Fibroblast of upper back skin (primary cell): ENCODE measurements at regions not wholly inside any gene's neighbourhood (a gene's known extent, or its start where the extent isn't known, plus 50 kb on each side); places are given as distances from the start of the nearest gene placed in this dataset.
"Not testable (repeated sequence)": the region's sequence is repeated elsewhere in the genome, so short reads cannot be mapped to it uniquely, and the experiment has no call there.

Source experiments
- DNase-seq: peaks from one replicate; pipeline ENCODE4 v3.0.0-alpha.2; 2013

- DNase-seq: no peak
These were observed 989.8 kb downstream of the ADGRL2 start for GRCh38 chr1:82790556-82790955.

GRCh38 chr1:82788660-82789059 lies 987.9 kb downstream of the ADGRL2 start:
- DNase-seq: no peak

- DNase-seq: no peak
These were observed 987.3 kb downstream of the ADGRL2 start for GRCh38 chr1:82788038-82788437.

GRCh38 chr1:82786883-82787282 lies 986.1 kb downstream of the ADGRL2 start:
- DNase-seq: no peak

GRCh38 chr1:82785268-82785790 lies 984.6 kb downstream of the ADGRL2 start:
- DNase-seq: peak; percentile 35

- DNase-seq: no peak
These were observed 982.3 kb downstream of the ADGRL2 start for GRCh38 chr1:82783044-82783443.

- DNase-seq: no peak
These were observed 981.9 kb downstream of the ADGRL2 start for GRCh38 chr1:82782599-82782998.

- DNase-seq: no peak
These were observed 977.9 kb downstream of the ADGRL2 start for GRCh38 chr1:82778612-82779011.

- no peak for DNase-seq
These were observed 976.5 kb downstream of the ADGRL2 start for GRCh38 chr1:82777240-82777639.

GRCh38 chr1:82776730-82777129 lies 976.0 kb downstream of the ADGRL2 start:
- not testable (repeated sequence) for DNase-seq

GRCh38 chr1:82775406-82776000 lies 974.8 kb downstream of the ADGRL2 start:
- peak; percentile 22 for DNase-seq

GRCh38 chr1:82762829-82763532 lies 962.2 kb downstream of the ADGRL2 start:
- no peak for DNase-seq

GRCh38 chr1:82759035-82759434 lies 958.3 kb downstream of the ADGRL2 start:
- DNase-seq: no peak

GRCh38 chr1:82755671-82756070 lies 954.9 kb downstream of the ADGRL2 start:
- no peak for DNase-seq

GRCh38 chr1:82755191-82755590 lies 954.5 kb downstream of the ADGRL2 start:
- no peak for DNase-seq

GRCh38 chr1:82752046-82752445 lies 951.3 kb downstream of the ADGRL2 start:
- peak; percentile 19 for DNase-seq

- DNase-seq: no peak
These were observed 932.9 kb downstream of the ADGRL2 start for GRCh38 chr1:82733645-82734044.

- DNase-seq: no peak
These were observed 930.5 kb downstream of the ADGRL2 start for GRCh38 chr1:82731216-82731615.

- DNase-seq: no peak
These were observed 927.5 kb downstream of the ADGRL2 start for GRCh38 chr1:82728206-82728605.

GRCh38 chr1:82724246-82724645 lies 923.5 kb downstream of the ADGRL2 start:
- DNase-seq: no peak

GRCh38 chr1:82722608-82723007 lies 921.9 kb downstream of the ADGRL2 start:
- DNase-seq: peak; percentile 6

GRCh38 chr1:82721702-82722101 lies 921.0 kb downstream of the ADGRL2 start:
- DNase-seq: no peak

GRCh38 chr1:82718719-82719419 lies 918.1 kb downstream of the ADGRL2 start:
- no peak for DNase-seq

- DNase-seq: no peak
These were observed 909.4 kb downstream of the ADGRL2 start for GRCh38 chr1:82710091-82710490.
